Aorta (tissue), 5 donors: ENCODE measurements at regions not wholly inside any gene's neighbourhood (a gene's known extent, or its start where the extent isn't known, plus 50 kb on each side); places are given as distances from the start of the nearest gene placed in this dataset.

Experiments used
- ATAC-seq: fragments of 200-7000 bp; cut with Tn5 transposase; one replicate; pipeline ENCODE4 v1.9.1; 2022; ENCODE audit warnings: moderate library complexity; ENCODE audit not compliant: low FRiP score
- DNase-seq, 2 donors: peaks; one replicate each; pipeline ENCODE4 v3.0.0-alpha.2; 2020
- H3K27ac ChIP-seq, 2 donors: one replicate each; pipeline ENCODE4 v1.5.1; 2013; ENCODE audit warnings: low read length in 2 of 2, mild to moderate bottlenecking in 2 of 2, moderate library complexity in 2 of 2, control low read depth in 1 of 2, inconsistent platforms in 1 of 2, low read depth in 1 of 2
- H3K27me3 ChIP-seq, 2 donors: one replicate each; pipeline ENCODE4 v1.6.1; 2013; ENCODE audit warnings: control low read depth in 1 of 2, low read length in 1 of 2, mild to moderate bottlenecking in 1 of 2, moderate library complexity in 1 of 2; ENCODE audit not compliant: insufficient read depth in 2 of 2, control insufficient read depth in 1 of 2
- H3K36me3 ChIP-seq, 2 donors: one replicate each; pipeline ENCODE4 v1.6.1; 2013; ENCODE audit warnings: control low read depth in 1 of 2, low read length in 1 of 2, mild to moderate bottlenecking in 1 of 2; ENCODE audit not compliant: insufficient read depth in 2 of 2, control insufficient read depth in 1 of 2
- H3K4me1 ChIP-seq, 2 donors: one replicate each; pipeline ENCODE4 v1.6.1; 2013; ENCODE audit warnings: low read length in 2 of 2, control low read depth in 1 of 2, mild to moderate bottlenecking in 1 of 2, moderate library complexity in 1 of 2; ENCODE audit not compliant: insufficient read depth in 2 of 2, control insufficient read depth in 1 of 2
- H3K4me3 ChIP-seq, 2 donors: one replicate each; pipeline ENCODE4 v1.5.1; 2013; ENCODE audit warnings: low read length in 2 of 2, control low read depth in 1 of 2, mild to moderate bottlenecking in 1 of 2
- H3K9me3 ChIP-seq: one replicate; pipeline ENCODE4 v1.6.1; 2013; ENCODE audit warnings: mild to moderate bottlenecking, low read length; ENCODE audit not compliant: control insufficient read depth
- WGBS, 2 donors: extraction: QIAGEN DNeasy Blood & Tissue Kit; methylation state at CpG; one replicate each; pipeline ENCODE4 v1.1.7; 2013; 5-methylcytosine and 5-hydroxymethylcytosine counted together
- intact Hi-C, 2 donors: fragments of 100-400 bp; cut with DNase I; formaldehyde crosslinking; loops; one replicate each; pipeline versions ENCODE4 v1.14.2 to v1.15.0; 2022
- donor health status: healthy with polysubstance abuse.
- donor health status: Bipolar disorder and iron deficiency.
- donor health status: DM: no; HTN: no; CAD: no.
- donor health status: DM: no; HTN: no; CAD: no.
- donor health status: DM: yes; HTN: yes; CAD: no.

GRCh38 chr21:35943752-35944151, 116.6 kb downstream of the SETD4 start:
- intact Hi-C loops = loop anchor here (5.0 kb wide), 2 partner anchors 101 to 1196 kb away; no protein-coding TSS in a partner anchor
- Histone ChIP-seq H3K36me3 (no peaks in the 10 kb centered on the region), H3K27me3 (no peaks in the 10 kb centered on the region), H3K9me3 (no peaks in the 10 kb centered on the region), H3K4me1 (no peaks in the 10 kb centered on the region), H3K4me3 (no peak overlapping the region), H3K27ac (no peak overlapping the region)
- DNase-seq = no peak
- no peak for ATAC-seq
- WGBS, 2 donors = 89 to 90% methylated on average over 3 of the region's 3 CpGs

- Histone ChIP-seq H3K9me3 (no peaks in the 10 kb centered on the region), H3K4me1 (no peaks in the 10 kb centered on the region), H3K27me3 (no peaks in the 10 kb centered on the region), H3K36me3 (no peaks in the 10 kb centered on the region), H3K4me3 (no peak overlapping the region), H3K27ac (no peak overlapping the region)
- intact Hi-C loops = loop anchor here (5.0 kb wide), 2 partner anchors 100 to 1195 kb away; no protein-coding TSS in a partner anchor
- ATAC-seq = no peak
- whole genome bisulfite sequencing, 2 donors = 87% methylated on average over 8 of the region's 8 CpGs
- no peak for DNase-seq
Measured at GRCh38 chr21:35942211-35943144, 117.8 kb downstream of the SETD4 start.

- intact Hi-C loops = loop anchor here (2.0 to 5.0 kb wide), 3 partner anchors 98 to 1196 kb away; no protein-coding TSS in a partner anchor
- Histone ChIP-seq H3K27me3 (no peaks in the 10 kb centered on the region), H3K4me3 (no peak overlapping the region), H3K36me3 (no peaks in the 10 kb centered on the region), H3K27ac (no peak overlapping the region), H3K4me1 (no peaks in the 10 kb centered on the region), H3K9me3 (no peaks in the 10 kb centered on the region)
- ATAC-seq (peak; percentile 85), DNase-seq (peak in 1 of 2 donors; percentile 59)
- WGBS, 2 donors = 26 to 31% methylated on average over 11 of the region's 11 CpGs
Measured at GRCh38 chr21:35940074-35940927, 120.0 kb downstream of the SETD4 start.

GRCh38 chr21:35938446-35938845, 121.9 kb downstream of the SETD4 start:
- Histone ChIP-seq H3K9me3 (no peaks in the 10 kb centered on the region), H3K36me3 (no peaks in the 10 kb centered on the region), H3K27ac (no peak overlapping the region), H3K27me3 (no peaks in the 10 kb centered on the region), H3K4me1 (no peaks in the 10 kb centered on the region), H3K4me3 (no peak overlapping the region)
- WGBS, 2 donors = 96 to 98% methylated on average over 2 of the region's 2 CpGs
- ATAC-seq = no peak
- no peak for DNase-seq
- intact Hi-C loops = loop anchor here (10.0 kb wide), 1 partner anchor 1044 kb away; no protein-coding TSS in a partner anchor

- H3K4me1 ChIP-seq = peaks cover 0 to 3% of the 10 kb centered on the region in 2 donors
- H3K27ac ChIP-seq = no peak overlapping the region
- H3K4me3 ChIP-seq = no peak overlapping the region
- intact Hi-C loops = loop anchor here (5.0 to 10.0 kb wide), 2 partner anchors 81 to 1039 kb away; no protein-coding TSS in a partner anchor
- peak; percentile 68 for ATAC-seq
- no peaks in the 10 kb centered on the region for H3K9me3 ChIP-seq
- no peaks in the 10 kb centered on the region for H3K27me3 ChIP-seq
- no peaks in the 10 kb centered on the region for H3K36me3 ChIP-seq
- WGBS, 2 donors = 17 to 21% methylated on average over 3 of the region's 3 CpGs
- DNase-seq = peak in 1 of 2 donors; percentile 87
Measured at GRCh38 chr21:35933466-35933865, 126.9 kb downstream of the SETD4 start.

- peak; percentile 66 for ATAC-seq
- no peaks in the 10 kb centered on the region for H3K36me3 ChIP-seq
- WGBS, 2 donors = 65 to 69% methylated on average over 11 of the region's 11 CpGs
- peaks cover 0 to 3% of the 10 kb centered on the region in 2 donors for H3K4me1 ChIP-seq
- no peaks in the 10 kb centered on the region for H3K9me3 ChIP-seq
- H3K27ac ChIP-seq = no peak overlapping the region
- no peaks in the 10 kb centered on the region for H3K27me3 ChIP-seq
- H3K4me3 ChIP-seq = no peak overlapping the region
- peak in 1 of 2 donors; percentile 72 for DNase-seq
- intact Hi-C loops = loop anchor here (5.0 to 10.0 kb wide), 2 partner anchors 80 to 1038 kb away; no protein-coding TSS in a partner anchor
Measured at GRCh38 chr21:35932232-35932911, 128.0 kb downstream of the SETD4 start.

- H3K4me3 ChIP-seq = no peak overlapping the region
- no peak for ATAC-seq
- no peak overlapping the region for H3K27ac ChIP-seq
Measured at GRCh38 chr21:35929901-35930300, 130.4 kb downstream of the SETD4 start.

GRCh38 chr21:35927262-35927661, 133.1 kb downstream of the SETD4 start:
- DNase-seq = no peak
- no peak overlapping the region for H3K27ac ChIP-seq
- no peak for ATAC-seq
- intact Hi-C loops = no loop called here
- peaks cover 0 to 3% of the 10 kb centered on the region in 2 donors for H3K4me1 ChIP-seq
- H3K27me3 ChIP-seq = no peaks in the 10 kb centered on the region
- 75 to 79% methylated on average over 7 of the region's 7 CpGs for WGBS, 2 donors
- no peak overlapping the region for H3K4me3 ChIP-seq
- H3K9me3 ChIP-seq = no peaks in the 10 kb centered on the region
- H3K36me3 ChIP-seq = no peaks in the 10 kb centered on the region

More at GRCh38 chr21:35929901-35930300, 130.4 kb downstream of the SETD4 start:
- Histone ChIP-seq H3K9me3 (no peaks in the 10 kb centered on the region), H3K36me3 (no peaks in the 10 kb centered on the region), H3K27me3 (no peaks in the 10 kb centered on the region), H3K4me1 (peaks cover 0 to 3% of the 10 kb centered on the region in 2 donors)
- WGBS, 2 donors = 64 to 75% methylated on average over 6 of the region's 6 CpGs
- DNase-seq = no peak
- intact Hi-C loops = loop anchor here (5.0 to 10.0 kb wide), 2 partner anchors 78 to 1035 kb away; no protein-coding TSS in a partner anchor
